B cell (primary cell): ENCODE measurements at regions not wholly inside any gene's neighbourhood (a gene's known extent, or its start where the extent isn't known, plus 50 kb on each side); places are given as distances from the start of the nearest gene placed in this dataset.

Experiments used
- ATAC-seq: fragments of 200-7000 bp; cut with Tn5 transposase; one replicate; pipeline ENCODE4 v1.10.0; 2021; ENCODE audit warnings: low read depth, mild to moderate bottlenecking, moderate number of reproducible peaks, moderate library complexity
- CTCF ChIA-PET: fragments of 350-600 bp; sonication (Branson Sonifier 250); formaldehyde crosslinking; loops from one replicate; lab custom pipeline; 2021; ENCODE audit warnings: antibody characterized with exemption, inconsistent platforms; lab: Charles Lee
- POLR2A ChIA-PET: fragments of 350-600 bp; sonication (Branson Sonifier 250); formaldehyde crosslinking; loops from one replicate; lab custom pipeline; 2021; ENCODE audit warnings: antibody characterized with exemption; lab: Charles Lee
- DNase-seq: peaks from one replicate; pipeline ENCODE4 v3.0.0; 2013
- H2AFZ ChIP-seq: 2 replicates; pipeline ENCODE4 v1.6.1; 2012; ENCODE audit warnings: mild to moderate bottlenecking, low read depth, low read length; ENCODE audit not compliant: insufficient read depth, poor library complexity, severe bottlenecking
- H3K27ac ChIP-seq, 2 donors: 1 replicate in 1 of 2; 2 replicates in 1 of 2; pipeline ENCODE4 v1.5.1; 2012 to 2013; ENCODE audit warnings: low read length in 2 of 2, mild to moderate bottlenecking in 2 of 2, moderate library complexity in 1 of 2
- H3K27me3 ChIP-seq, 4 experiments: fragments of 200-600 bp in 1 of 4; sonication (generic) in 1 of 4; replicated peaks in 1 of 4; 1 replicate in 2 of 4; 2 replicates in 2 of 4; pipeline versions ENCODE4 v1.6.1 to v1.7.0; 2013 to 2016; ENCODE audit warnings: low read length in 3 of 4, mild to moderate bottlenecking in 2 of 4, mixed read lengths in 1 of 4, moderate library complexity in 1 of 4; ENCODE audit not compliant: insufficient read depth in 4 of 4, control insufficient read depth in 3 of 4; ENCODE audit errors: control extremely low read depth in 1 of 4
- H3K36me3 ChIP-seq, 2 experiments: replicated peaks in 1 of 2; 1 replicate in 1 of 2; 2 replicates in 1 of 2; pipeline versions ENCODE4 v1.6.1 to v1.7.1; 2013; ENCODE audit warnings: low read length in 1 of 2; ENCODE audit not compliant: insufficient read depth in 2 of 2, control insufficient read depth in 1 of 2; ENCODE audit errors: control extremely low read depth in 1 of 2, extremely low read depth in 1 of 2
- H3K4me1 ChIP-seq, 2 donors: fragments of 200-600 bp in 1 of 2; sonication (generic) in 1 of 2; 1 replicate in 1 of 2; 2 replicates in 1 of 2; pipeline versions ENCODE4 v1.5.1 to v1.6.1; 2013 to 2017; ENCODE audit warnings: low read length in 2 of 2; ENCODE audit not compliant: control insufficient read depth in 2 of 2, insufficient read depth in 2 of 2
- H3K4me2 ChIP-seq: replicated peaks from 2 replicates; pipeline ENCODE3; 2012; ENCODE audit warnings: mild to moderate bottlenecking, low read depth, low read length; ENCODE audit not compliant: poor library complexity, severe bottlenecking
- H3K4me3 ChIP-seq, 5 experiments: fragments of 200-600 bp in 1 of 5; sonication (generic) in 1 of 5; 1 replicate in 3 of 5; 2 replicates in 2 of 5; pipeline versions ENCODE4 v1.5.1 to v1.7.0; 2011 to 2016; ENCODE audit warnings: low read length in 4 of 5, mild to moderate bottlenecking in 4 of 5, low read depth in 2 of 5, control low read depth in 1 of 5, moderate library complexity in 1 of 5; ENCODE audit not compliant: insufficient read depth in 1 of 5; ENCODE audit errors: control extremely low read depth in 1 of 5, extremely low read depth in 1 of 5
- H3K79me2 ChIP-seq: fragments of 200-600 bp; sonication (generic); one replicate; pipeline ENCODE4 v1.6.0; 2016; ENCODE audit warnings: low read length; ENCODE audit not compliant: control insufficient read depth, insufficient read depth
- H3K9ac ChIP-seq: fragments of 200-600 bp; sonication (generic); 2 replicates; pipeline ENCODE4 v1.6.1; 2017; ENCODE audit warnings: mild to moderate bottlenecking, low read length, moderate library complexity
- H3K9me3 ChIP-seq, 3 donors: one replicate each; pipeline versions ENCODE4 v1.6.1 to v1.7.1; 2013; ENCODE audit warnings: low read length in 2 of 3; ENCODE audit not compliant: control insufficient read depth in 2 of 3, insufficient read depth in 1 of 3; ENCODE audit errors: control extremely low read depth in 1 of 3
- H4K20me1 ChIP-seq: 2 replicates; pipeline ENCODE4 v1.6.0; 2012; ENCODE audit warnings: mild to moderate bottlenecking, low read length; ENCODE audit not compliant: insufficient read depth, control insufficient read depth, poor library complexity, severe bottlenecking
- H3K27ac Mint-ChIP-seq: one replicate; pipeline ENCODE4 v1.8.0; 2021; ENCODE audit warnings: mixed read lengths
- H3K27me3 Mint-ChIP-seq: one replicate; pipeline ENCODE4 v1.8.0; 2021; ENCODE audit warnings: mixed read lengths
- H3K4me1 Mint-ChIP-seq: one replicate; pipeline ENCODE4 v1.8.0; 2021; ENCODE audit warnings: mixed read lengths
- H3K4me3 Mint-ChIP-seq: one replicate; pipeline ENCODE4 v1.8.0; 2021; ENCODE audit warnings: mixed read lengths
- H3K9me3 Mint-ChIP-seq: one replicate; pipeline ENCODE4 v1.8.0; 2022; ENCODE audit warnings: mixed read lengths; ENCODE audit not compliant: insufficient read depth
- CTCF ChIP-seq: fragments of 200-600 bp; IDR thresholded peaks from one replicate; pipeline ENCODE4 v1.8.0; 2022; ENCODE audit warnings: antibody characterized with exemption, mild to moderate bottlenecking
- EZH2 ChIP-seq: IDR thresholded peaks from 2 replicates; pipeline ENCODE4 v1.6.1; 2012; ENCODE audit warnings: borderline replicate concordance, low read depth, mild to moderate bottlenecking, moderate library complexity, low read length; ENCODE audit not compliant: insufficient read depth, poor library complexity, severe bottlenecking
- WGBS: methylation state at CpG from one replicate; pipeline ENCODE4 v1.1.5; 2013; ENCODE audit warnings: missing lambda C conversion rate; ENCODE audit not compliant: insufficient coverage; 5-methylcytosine and 5-hydroxymethylcytosine counted together
- intact Hi-C: fragments of 100-400 bp; cut with micrococcal nuclease; formaldehyde crosslinking; loops from one replicate; pipeline ENCODE4 v1.10.0; 2022

GRCh38 chr1:208333676-208334075 is 89.5 kb upstream of the PLXNA2 start:
- WGBS: no CpG with 5 or more reads among the region's 2 CpGs
- Histone ChIP-seq H2AFZ (no peak overlapping the region), H3K9ac (no peak overlapping the region), H4K20me1 (no peaks in the 10 kb centered on the region), H3K79me2 (no peaks in the 10 kb centered on the region), H3K27ac (no peak overlapping the region), H3K4me3 (no peak overlapping the region), H3K4me2 (no peak overlapping the region), H3K36me3 (no peaks in the 10 kb centered on the region), H3K27me3 (peaks cover 0 to 2% (median 0%) of the 10 kb centered on the region in 4 experiments), H3K4me1 (no peaks in the 10 kb centered on the region), H3K9me3 (no peaks in the 10 kb centered on the region)
- Mint-ChIP-seq H3K4me1 (no peaks in the 10 kb centered on the region), H3K27me3 (peaks cover 46% of the 10 kb centered on the region), H3K27ac (no peak overlapping the region), H3K9me3 (no peaks in the 10 kb centered on the region), H3K4me3 (no peak overlapping the region)
- no peak for TF ChIP-seq CTCF
- TF ChIP-seq EZH2: no peak
- intact Hi-C loops: no loop called here
- ATAC-seq (no peak), DNase-seq (no peak)
- ChIA-PET POLR2A (no interaction called here), CTCF (no interaction called here)

DNA sequence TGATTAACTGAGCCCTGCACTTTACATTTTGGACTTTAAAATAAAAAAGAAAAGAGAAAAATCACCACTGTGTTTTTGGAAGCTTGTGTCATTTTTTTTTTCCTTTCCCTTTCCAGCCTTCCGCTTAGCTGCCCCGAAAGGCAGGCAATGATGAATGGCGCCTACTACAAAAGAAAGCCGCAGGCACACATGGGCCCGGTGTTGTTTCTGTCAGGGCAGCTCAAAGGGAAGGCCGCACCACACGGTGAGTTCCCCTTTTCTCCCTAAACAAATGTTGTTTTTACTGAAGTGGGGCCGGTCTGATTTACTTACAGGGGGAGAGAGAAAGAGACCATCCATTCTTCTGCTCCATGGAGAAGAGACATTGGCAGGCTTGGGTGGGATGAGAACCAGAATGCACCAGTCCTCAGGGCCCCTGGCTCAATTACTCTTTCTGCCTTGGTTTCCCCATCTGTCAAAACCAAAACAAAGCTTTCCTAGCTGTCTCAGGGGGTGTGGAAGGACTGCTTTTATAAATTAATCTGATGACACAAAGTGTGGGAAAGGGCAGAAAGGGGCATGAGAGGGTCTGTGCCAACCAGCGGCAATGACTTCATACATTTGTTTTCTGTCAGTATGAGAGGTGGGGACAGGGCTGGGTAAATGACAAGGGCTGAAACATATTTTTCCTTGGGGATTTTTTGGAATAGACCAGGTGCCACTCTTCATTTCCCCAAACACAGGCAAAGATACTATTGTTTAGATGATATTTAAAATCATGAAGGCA is 91.4 kb upstream of the PLXNA2 start:
- no peaks in the 10 kb centered on the region for H3K9me3 ChIP-seq
- DNase-seq: no peak
- H3K9me3 Mint-ChIP-seq: no peaks in the 10 kb centered on the region
- no peak overlapping the region for H3K27ac Mint-ChIP-seq
- no peak overlapping the region for H2AFZ ChIP-seq
- no peak overlapping the region for H3K4me3 Mint-ChIP-seq
- CTCF ChIA-PET: no interaction called here
- peaks cover 37% of the 10 kb centered on the region for H3K27me3 Mint-ChIP-seq
- no peak for TF ChIP-seq CTCF
- no peak for TF ChIP-seq EZH2
- ATAC-seq: no peak
- no peak overlapping the region for H3K4me2 ChIP-seq
- no peaks in the 10 kb centered on the region for H4K20me1 ChIP-seq
- H3K27me3 ChIP-seq: peaks cover 0 to 2% (median 0%) of the 10 kb centered on the region in 4 experiments
- intact Hi-C loops: no loop called here
- 55% methylated on average over 4 of the region's 9 CpGs for WGBS
- POLR2A ChIA-PET: no interaction called here
- no peak overlapping the region for H3K27ac ChIP-seq
- no peaks in the 10 kb centered on the region for H3K79me2 ChIP-seq
- H3K4me3 ChIP-seq: no peak overlapping the region
- no peak overlapping the region for H3K9ac ChIP-seq
- H3K36me3 ChIP-seq: no peaks in the 10 kb centered on the region
- no peaks in the 10 kb centered on the region for H3K4me1 Mint-ChIP-seq
- no peaks in the 10 kb centered on the region for H3K4me1 ChIP-seq
